Activated CD4-positive, alpha-beta T cell treated with anti-CD3 and anti-CD28 coated beads, Interleukin-10, Interleukin-2, amounts not matched to agents 100 ng/mL and 50 ng/mL, durations not matched to agents 16 hours and 8 hours (primary cell): ENCODE measurements at regions not wholly inside any gene's neighbourhood (a gene's known extent, or its start where the extent isn't known, plus 50 kb on each side); places are given as distances from the start of the nearest gene placed in this dataset.
A peak's percentile ranks its signal among the peaks of the same experiment; 100 is the strongest.
"Not testable (repeated sequence)": the region's sequence is repeated elsewhere in the genome, so short reads cannot be mapped to it uniquely, and the experiment has no call there.

Experiments used
- DNase-seq: peaks from one replicate; pipeline ENCODE4 v3.0.0-alpha.2; 2020

GRCh38 chr4:77220828-77221613, 64.0 kb downstream of the CCNG2 start:
- no peak for DNase-seq

- DNase-seq = no peak
Measured at GRCh38 chr4:77225022-77225421, 68.0 kb downstream of the CCNG2 start.

GRCh38 chr4:77226939-77227705, 70.1 kb downstream of the CCNG2 start:
- DNase-seq = no peak

GRCh38 chr4:77229433-77229832, 72.4 kb downstream of the CCNG2 start:
- no peak for DNase-seq

GRCh38 chr4:77232653-77233052, 75.6 kb downstream of the CCNG2 start:
- DNase-seq = no peak

- no peak for DNase-seq
Measured at GRCh38 chr4:77235289-77235854, 78.4 kb downstream of the CCNG2 start.

- no peak for DNase-seq
Measured at GRCh38 chr4:77236806-77237205, 79.8 kb downstream of the CCNG2 start.

- DNase-seq = peak; percentile 54
Measured at GRCh38 chr4:77240469-77241066, 83.6 kb downstream of the CCNG2 start.

- DNase-seq = no peak
Measured at GRCh38 chr4:77248805-77249204, 91.8 kb downstream of the CCNG2 start.

GRCh38 chr4:77251751-77252150, 94.7 kb downstream of the CCNG2 start:
- DNase-seq = no peak

GRCh38 chr4:77263247-77263646, 106.2 kb downstream of the CCNG2 start:
- no peak for DNase-seq

- DNase-seq = not testable (repeated sequence)
Measured at GRCh38 chr4:77263976-77264375, 107.0 kb downstream of the CCNG2 start.

GRCh38 chr4:77264826-77265225, 107.8 kb downstream of the CCNG2 start:
- no peak for DNase-seq

- no peak for DNase-seq
Measured at GRCh38 chr4:77268108-77268507, 111.1 kb downstream of the CCNG2 start.

- no peak for DNase-seq
Measured at GRCh38 chr4:77269505-77269904, 112.5 kb downstream of the CCNG2 start.

- no peak for DNase-seq
Measured at GRCh38 chr4:77273412-77273811, 116.4 kb downstream of the CCNG2 start.

GRCh38 chr4:77279114-77279513, 122.1 kb downstream of the CCNG2 start:
- not testable (repeated sequence) for DNase-seq

- DNase-seq = no peak
Measured at GRCh38 chr4:77282305-77282704, 125.3 kb downstream of the CCNG2 start.

GRCh38 chr4:77284036-77284435, 127.0 kb downstream of the CCNG2 start:
- no peak for DNase-seq

- no peak for DNase-seq
Measured at GRCh38 chr4:77286906-77287305, 129.9 kb downstream of the CCNG2 start.

GRCh38 chr4:77293426-77293825, 136.4 kb downstream of the CCNG2 start:
- no peak for DNase-seq

- DNase-seq = not testable (repeated sequence)
Measured at GRCh38 chr4:77300996-77301395, 144.0 kb downstream of the CCNG2 start.

- DNase-seq = no peak
Measured at GRCh38 chr4:77305766-77306165, 148.8 kb downstream of the CCNG2 start.

- DNase-seq = no peak
Measured at GRCh38 chr4:77306496-77306895, 149.5 kb downstream of the CCNG2 start.
